PC-3 (cell line): ENCODE measurements at regions not wholly inside any gene's neighbourhood (a gene's known extent, or its start where the extent isn't known, plus 50 kb on each side); places are given as distances from the start of the nearest gene placed in this dataset.

Experiments used
- ATAC-seq: fragments of 200-7000 bp; cut with Tn5 transposase; 2 replicates; pipeline ENCODE4 v1.9.1; 2020; ENCODE audit warnings: mild to moderate bottlenecking, moderate library complexity
- BruUV-seq: library from RNA; stranded (reverse); fragments of 400-500 nt; replicated peaks from 2 replicates; lab custom pipeline; 2021; lab: Mats Ljungman, UMichigan
- CTCF ChIA-PET: fragments of 300-600 bp; sonication (Branson Sonifier 250); formaldehyde crosslinking; loops from one replicate; lab custom pipeline; 2022; ENCODE audit warnings: antibody characterized with exemption; lab: Charles Lee
- POLR2A ChIA-PET: fragments of 300-600 bp; sonication (Branson Sonifier 250); formaldehyde crosslinking; loops from one replicate; lab custom pipeline; 2022; ENCODE audit warnings: antibody characterized with exemption; ENCODE audit not compliant: unreplicated experiment; lab: Charles Lee
- DNase-seq: peaks from one replicate; pipeline ENCODE4 v3.0.0-alpha.2; 2015
- H2AFZ ChIP-seq: fragments of 300-600 bp; sonication (generic); 2 replicates; pipeline ENCODE4 v1.6.0; 2016; ENCODE audit warnings: antibody characterized with exemption, low read length
- H3F3A ChIP-seq: fragments of 300-600 bp; sonication (generic); one replicate; pipeline ENCODE4 v1.6.0; 2017; ENCODE audit warnings: antibody characterized with exemption, low read length, control low read depth, mild to moderate bottlenecking; ENCODE audit not compliant: unreplicated experiment
- H3K27ac ChIP-seq: fragments of 300-600 bp; sonication (generic); 2 replicates; pipeline ENCODE4 v1.5.1; 2016; ENCODE audit warnings: mild to moderate bottlenecking, low read length
- H3K27me3 ChIP-seq: fragments of 300-600 bp; sonication (generic); 2 replicates; pipeline ENCODE4 v1.6.1; 2016; ENCODE audit warnings: low read length, mixed read lengths
- H3K36me3 ChIP-seq: fragments of 300-600 bp; sonication (generic); 2 replicates; pipeline ENCODE4 v1.6.1; 2016; ENCODE audit warnings: low read depth, mixed run types, low read length, mixed read lengths
- H3K4me1 ChIP-seq: fragments of 300-600 bp; sonication (generic); 2 replicates; pipeline ENCODE4 v1.5.1; 2016; ENCODE audit warnings: low read length; ENCODE audit not compliant: insufficient read depth
- H3K4me2 ChIP-seq: fragments of 300-600 bp; sonication (generic); 2 replicates; pipeline ENCODE4 v1.6.0; 2016; ENCODE audit warnings: low read length
- H3K4me3 ChIP-seq: fragments of 300-600 bp; sonication (generic); 2 replicates; pipeline ENCODE4 v1.5.1; 2016; ENCODE audit warnings: mild to moderate bottlenecking, low read length, mixed read lengths
- H3K79me2 ChIP-seq: fragments of 300-600 bp; sonication (generic); 2 replicates; pipeline ENCODE4 v1.6.1; 2017; ENCODE audit warnings: low read length, mixed read lengths
- H3K9ac ChIP-seq: fragments of 300-600 bp; sonication (generic); 2 replicates; pipeline ENCODE4 v1.6.0; 2016; ENCODE audit warnings: mild to moderate bottlenecking, low read length
- H3K9me2 ChIP-seq: fragments of 300-600 bp; sonication (generic); replicated peaks from 2 replicates; pipeline ENCODE4 v1.6.1; 2016; ENCODE audit warnings: mixed run types, low read length, mixed read lengths
- H3K9me3 ChIP-seq: fragments of 300-600 bp; sonication (generic); 2 replicates; pipeline ENCODE4 v1.6.1; 2016; ENCODE audit warnings: low read length, mixed read lengths
- H4K20me1 ChIP-seq: fragments of 300-600 bp; sonication (generic); 2 replicates; pipeline ENCODE4 v1.6.1; 2016; ENCODE audit warnings: low read length, mixed read lengths
- CTCF ChIP-seq: fragments of 300-600 bp; sonication (generic); conservative IDR thresholded peaks from 2 replicates; pipeline ENCODE4 v1.5.1; 2017; ENCODE audit warnings: antibody characterized with exemption, low read depth, mild to moderate bottlenecking, low read length
- EZH2 ChIP-seq: fragments of 300-600 bp; sonication (generic); IDR thresholded peaks from one replicate; pipeline ENCODE4 v1.6.1; 2017; ENCODE audit warnings: antibody characterized with exemption, mild to moderate bottlenecking, low read length; ENCODE audit not compliant: unreplicated experiment
- EZH2phosphoT487 ChIP-seq: fragments of 300-600 bp; sonication (generic); IDR thresholded peaks from 2 replicates; pipeline ENCODE4 v1.6.1; 2018; ENCODE audit warnings: mild to moderate bottlenecking, antibody characterized with exemption, low read length, borderline replicate concordance
- intact Hi-C: fragments of 100-400 bp; cut with micrococcal nuclease; formaldehyde crosslinking; loops from 2 replicates; pipeline ENCODE4 v1.9.0; 2023

DNA sequence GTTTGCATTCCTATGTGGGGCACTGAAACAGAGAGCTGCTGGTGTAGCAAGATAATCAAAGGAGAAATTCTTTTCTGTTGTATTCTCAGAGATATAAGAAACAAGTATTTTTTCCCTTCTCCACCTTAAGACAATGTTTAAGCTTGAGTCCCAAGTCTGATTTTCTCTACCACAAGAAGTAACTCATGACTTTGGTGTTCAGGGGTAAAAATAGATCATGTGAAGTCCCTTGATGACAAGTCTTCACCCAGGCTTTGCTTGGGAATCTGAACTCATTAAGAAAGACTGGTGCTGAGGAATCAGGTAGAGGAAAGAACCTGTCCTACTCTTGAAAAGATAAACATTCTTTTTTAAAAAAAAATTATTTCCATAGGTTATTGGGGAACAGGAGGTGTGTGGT is 205.6 kb downstream of the ALDH8A1 start:
- POLR2A ChIA-PET: no interaction called here
- no peak for TF ChIP-seq EZH2
- no peak for TF ChIP-seq CTCF
- no peak for TF ChIP-seq EZH2phosphoT487
- Histone ChIP-seq H3K79me2 (no peaks in the 10 kb centered on the region), H3K27ac (no peak overlapping the region), H3K27me3 (peaks cover 19% of the 10 kb centered on the region), H3K36me3 (no peaks in the 10 kb centered on the region), H2AFZ (no peak overlapping the region), H3K4me2 (no peak overlapping the region), H3K4me3 (no peak overlapping the region), H3K4me1 (no peaks in the 10 kb centered on the region), H3K9me3 (no peaks in the 10 kb centered on the region), H3F3A (no peaks in the 10 kb centered on the region), H3K9ac (no peak overlapping the region), H3K9me2 (no peaks in the 10 kb centered on the region), H4K20me1 (no peaks in the 10 kb centered on the region)
- no TSS peak for BruUV-seq
- DNase-seq (no peak), ATAC-seq (no peak)
- CTCF ChIA-PET: no interaction called here
- intact Hi-C loops: no loop called here

GRCh38 chr6:134741200-134741536 is 208.7 kb downstream of the ALDH8A1 start:
- Histone ChIP-seq H4K20me1 (no peaks in the 10 kb centered on the region), H3K9me2 (no peaks in the 10 kb centered on the region), H3K4me1 (no peaks in the 10 kb centered on the region), H3F3A (no peaks in the 10 kb centered on the region), H3K27ac (no peak overlapping the region), H3K4me2 (no peak overlapping the region), H3K9me3 (no peaks in the 10 kb centered on the region), H3K9ac (no peak overlapping the region), H3K4me3 (no peak overlapping the region), H3K36me3 (no peaks in the 10 kb centered on the region), H2AFZ (no peak overlapping the region), H3K79me2 (no peaks in the 10 kb centered on the region), H3K27me3 (peaks cover 19% of the 10 kb centered on the region)
- DNase-seq: peak; percentile 18
- POLR2A ChIA-PET: no interaction called here
- ATAC-seq: peak; percentile 71
- intact Hi-C loops: no loop called here
- no TSS peak for BruUV-seq
- CTCF ChIA-PET: no interaction called here
- TF ChIP-seq CTCF (peak; percentile 45; the same call in 1 of the 2 replicates), EZH2phosphoT487 (no peak)

- Histone ChIP-seq H3K9me2 (no peaks in the 10 kb centered on the region), H3K36me3 (no peaks in the 10 kb centered on the region), H3K4me3 (no peak overlapping the region), H4K20me1 (no peaks in the 10 kb centered on the region), H3K4me1 (no peaks in the 10 kb centered on the region), H3K9me3 (no peaks in the 10 kb centered on the region), H3K27me3 (peaks cover 19% of the 10 kb centered on the region), H3F3A (no peaks in the 10 kb centered on the region), H3K9ac (no peak overlapping the region), H2AFZ (no peak overlapping the region), H3K79me2 (no peaks in the 10 kb centered on the region), H3K27ac (no peak overlapping the region), H3K4me2 (no peak overlapping the region)
- POLR2A ChIA-PET: no interaction called here
- DNase-seq: no peak
- BruUV-seq: no TSS peak
- ATAC-seq: no peak
- intact Hi-C loops: no loop called here
- CTCF ChIA-PET: no interaction called here
- TF ChIP-seq EZH2 (no peak), CTCF (no peak), EZH2phosphoT487 (no peak)
Measured at GRCh38 chr6:134740473-134741199, 209.3 kb downstream of the ALDH8A1 start.
